H9 (cell line): ENCODE measurements at regions not wholly inside any gene's neighbourhood (a gene's known extent, or its start where the extent isn't known, plus 50 kb on each side); places are given as distances from the start of the nearest gene placed in this dataset.

Experiments
- DNase-seq: peaks from one replicate; pipeline ENCODE4 v3.0.0-alpha.2; 2017
- H2AFZ ChIP-seq: one replicate; pipeline ENCODE4 v1.6.1; 2013; ENCODE audit warnings: mild to moderate bottlenecking, low read length, control low read depth, moderate library complexity
- H2AK5ac ChIP-seq: 2 replicates; pipeline ENCODE4 v1.6.1; 2013; ENCODE audit warnings: low read length, control low read depth, mixed read lengths; ENCODE audit not compliant: insufficient read length
- H2BK120ac ChIP-seq: one replicate; pipeline ENCODE4 v1.6.1; 2013; ENCODE audit warnings: low read depth, mild to moderate bottlenecking, low read length, control low read depth, inconsistent platforms; ENCODE audit not compliant: poor library complexity, severe bottlenecking
- H2BK12ac ChIP-seq: 2 replicates; pipeline ENCODE4 v1.6.1; 2013; ENCODE audit warnings: low read length, control low read depth, mixed read lengths, low read depth; ENCODE audit not compliant: insufficient read length
- H2BK15ac ChIP-seq: 2 replicates; pipeline ENCODE4 v1.6.1; 2013; ENCODE audit warnings: low read depth, low read length, control low read depth
- H2BK20ac ChIP-seq: one replicate; pipeline ENCODE4 v1.6.1; 2013; ENCODE audit warnings: low read depth, mild to moderate bottlenecking, low read length, control low read depth, inconsistent platforms; ENCODE audit not compliant: poor library complexity, severe bottlenecking
- H2BK5ac ChIP-seq: 2 replicates; pipeline ENCODE4 v1.6.1; 2013; ENCODE audit warnings: low read length, control low read depth, mixed read lengths; ENCODE audit not compliant: insufficient read length
- H3K14ac ChIP-seq: 2 replicates; pipeline ENCODE4 v1.6.1; 2013; ENCODE audit warnings: low read length, control low read depth; ENCODE audit not compliant: insufficient read depth
- H3K18ac ChIP-seq: 2 replicates; pipeline ENCODE4 v1.6.1; 2013; ENCODE audit warnings: low read depth, mild to moderate bottlenecking, mixed read lengths, low read length, control low read depth; ENCODE audit not compliant: insufficient read length
- H3K23ac ChIP-seq: 2 replicates; pipeline ENCODE4 v1.6.1; 2013; ENCODE audit warnings: low read length, control low read depth, mixed read lengths, low read depth; ENCODE audit not compliant: insufficient read length
- H3K23me2 ChIP-seq: 2 replicates; pipeline ENCODE4 v1.6.1; 2013; ENCODE audit warnings: low read depth, mild to moderate bottlenecking, mixed read lengths, low read length, control low read depth; ENCODE audit not compliant: insufficient read length, poor library complexity, severe bottlenecking
- H3K27ac ChIP-seq: 2 replicates; pipeline ENCODE4 v1.5.1; 2013; ENCODE audit warnings: low read length, control low read depth, mixed read lengths, low read depth; ENCODE audit not compliant: insufficient read length
- H3K27me3 ChIP-seq: 2 replicates; pipeline ENCODE4 v1.6.1; 2013; ENCODE audit warnings: low read length, control low read depth, inconsistent platforms; ENCODE audit not compliant: insufficient read depth
- H3K4ac ChIP-seq: 2 replicates; pipeline ENCODE4 v1.6.1; 2013; ENCODE audit warnings: low read depth, mild to moderate bottlenecking, control low read depth, inconsistent platforms, low read length, moderate library complexity
- H3K4me1 ChIP-seq: 2 replicates; pipeline ENCODE4 v1.6.1; 2013; ENCODE audit warnings: low read length, control low read depth, inconsistent platforms; ENCODE audit not compliant: insufficient read depth
- H3K4me2 ChIP-seq: 2 replicates; pipeline ENCODE4 v1.6.1; 2013; ENCODE audit warnings: low read length, control low read depth, mixed read lengths; ENCODE audit not compliant: insufficient read length, insufficient read depth
- H3K56ac ChIP-seq: 2 replicates; pipeline ENCODE4 v1.6.1; 2013; ENCODE audit warnings: low read depth, mild to moderate bottlenecking, mixed read lengths, low read length, control low read depth; ENCODE audit not compliant: insufficient read length
- H3K79me1 ChIP-seq: 2 replicates; pipeline ENCODE4 v1.6.1; 2013; ENCODE audit warnings: low read depth, mild to moderate bottlenecking, moderate library complexity, low read length, control low read depth, inconsistent platforms; ENCODE audit not compliant: insufficient read depth, poor library complexity, severe bottlenecking
- H3K79me2 ChIP-seq: 2 replicates; pipeline ENCODE4 v1.6.1; 2013; ENCODE audit warnings: low read length, control low read depth, inconsistent platforms; ENCODE audit not compliant: insufficient read depth
- H3K9ac ChIP-seq: 2 replicates; pipeline ENCODE4 v1.6.1; 2013; ENCODE audit warnings: low read length, control low read depth, mixed read lengths; ENCODE audit not compliant: insufficient read length; ENCODE audit errors: extremely low read depth
- H3K9me3 ChIP-seq: one replicate; pipeline ENCODE4 v1.6.1; 2013; ENCODE audit warnings: low read depth, low read length, inconsistent platforms; ENCODE audit not compliant: control insufficient read depth
- H3T11ph ChIP-seq: one replicate; pipeline ENCODE4 v1.6.1; 2013; ENCODE audit warnings: mild to moderate bottlenecking, low read length, control low read depth, inconsistent platforms
- H4K20me1 ChIP-seq: one replicate; pipeline ENCODE4 v1.6.1; 2013; ENCODE audit not compliant: control insufficient read depth, insufficient read length, insufficient read depth
- H4K5ac ChIP-seq: 2 replicates; pipeline ENCODE4 v1.6.1; 2013; ENCODE audit warnings: low read depth, mild to moderate bottlenecking, mixed read lengths, low read length, control low read depth; ENCODE audit not compliant: insufficient read length
- H4K8ac ChIP-seq: replicated peaks from 2 replicates; pipeline ENCODE4 v1.6.1; 2013; ENCODE audit warnings: low read length, control low read depth, mixed read lengths, low read depth; ENCODE audit not compliant: insufficient read length
- H4K91ac ChIP-seq: 2 replicates; pipeline ENCODE4 v1.6.1; 2013; ENCODE audit warnings: low read depth, mild to moderate bottlenecking, moderate library complexity, mixed read lengths, low read length, control low read depth; ENCODE audit not compliant: insufficient read length
- H3K27ac Mint-ChIP-seq, 3 experiments: 2 replicates in 2 of 3; 3 replicates in 1 of 3; pipeline ENCODE4 v1.8.0; 2020 to 2021; ENCODE audit warnings: mixed read lengths in 3 of 3, mild to moderate bottlenecking in 1 of 3, moderate library complexity in 1 of 3
- H3K27me3 Mint-ChIP-seq: 2 replicates; pipeline ENCODE4 v1.8.0; 2021; ENCODE audit warnings: low read depth, mild to moderate bottlenecking, moderate library complexity, mixed read lengths
- H3K36me3 Mint-ChIP-seq, 3 experiments: 2 replicates in 2 of 3; 3 replicates in 1 of 3; pipeline ENCODE4 v1.8.0; 2020 to 2021; ENCODE audit warnings: low read depth in 3 of 3, mixed read lengths in 3 of 3; ENCODE audit not compliant: insufficient read depth in 1 of 3
- H3K4me1 Mint-ChIP-seq, 2 experiments: 2 replicates each; pipeline ENCODE4 v1.8.0; 2020; ENCODE audit warnings: mixed read lengths in 2 of 2
- H3K4me3 Mint-ChIP-seq, 2 experiments: 2 replicates in 1 of 2; 3 replicates in 1 of 2; pipeline ENCODE4 v1.8.0; 2020 to 2021; ENCODE audit warnings: mild to moderate bottlenecking in 2 of 2, mixed read lengths in 2 of 2, moderate library complexity in 1 of 2
- H3K9me3 Mint-ChIP-seq, 2 experiments: 2 replicates in 1 of 2; 3 replicates in 1 of 2; pipeline ENCODE4 v1.8.0; 2020; ENCODE audit warnings: mild to moderate bottlenecking in 2 of 2, mixed read lengths in 2 of 2, moderate library complexity in 1 of 2
- CTCF ChIP-seq: fragments of 200-600 bp; sonication (generic); conservative IDR thresholded peaks from 3 replicates; pipeline ENCODE4 v1.8.0; 2021; ENCODE audit warnings: antibody characterized with exemption, mild to moderate bottlenecking
- WGBS: extraction: QIAGEN DNeasy Blood & Tissue Kit; methylation state at CpG from one replicate; pipeline ENCODE4 v1.1.7; 2013; ENCODE audit warnings: missing lambda C conversion rate, low lambda C conversion rate, mixed read lengths; ENCODE audit not compliant: insufficient read length; ENCODE audit errors: extremely low coverage; 5-methylcytosine and 5-hydroxymethylcytosine counted together

GRCh38 chr22:49348631-49349030 lies 479.0 kb downstream of the BRD1 start:
- Histone ChIP-seq H3T11ph (no peak overlapping the region), H2BK120ac (no peak overlapping the region), H3K79me2 (no peaks in the 10 kb centered on the region), H3K56ac (no peak overlapping the region), H3K23ac (no peak overlapping the region), H2BK20ac (no peak overlapping the region), H3K9ac (no peak overlapping the region), H4K91ac (no peak overlapping the region), H2BK5ac (no peak overlapping the region), H2BK15ac (no peak overlapping the region), H3K23me2 (no peaks in the 10 kb centered on the region), H3K4ac (no peak overlapping the region), H3K4me2 (no peak overlapping the region), H4K20me1 (no peaks in the 10 kb centered on the region), H2AK5ac (no peak overlapping the region), H3K4me1 (no peaks in the 10 kb centered on the region), H3K18ac (no peak overlapping the region), H4K8ac (no peak overlapping the region), H2AFZ (no peak overlapping the region), H3K27ac (no peak overlapping the region), H2BK12ac (no peak overlapping the region), H4K5ac (no peak overlapping the region), H3K14ac (no peak overlapping the region), H3K27me3 (no peaks in the 10 kb centered on the region), H3K9me3 (no peaks in the 10 kb centered on the region), H3K79me1 (no peaks in the 10 kb centered on the region)
- Mint-ChIP-seq H3K27me3 (peaks cover 4% of the 10 kb centered on the region), H3K36me3 (no peaks in the 10 kb centered on the region), H3K4me3 (no peak overlapping the region; a peak in 1 of 5 replicates), H3K9me3 (peaks cover 0 to 3% of the 10 kb centered on the region in 2 experiments; a peak in 1 of 5 replicates), H3K27ac (no peak overlapping the region), H3K4me1 (peaks cover 5 to 10% of the 10 kb centered on the region in 2 experiments; a peak in 2 of 4 replicates)
- TF ChIP-seq CTCF, result no peak
- DNase-seq, result no peak
- WGBS, result no CpG with 5 or more reads among the region's 12 CpGs
